T1000 (cell line): ENCODE measurements at regions not wholly inside any gene's neighbourhood (a gene's known extent, or its start where the extent isn't known, plus 50 kb on each side); places are given as distances from the start of the nearest gene placed in this dataset.

ENCODE experiments used
- DNase-seq: peaks from one replicate; lab custom pipeline; 2025; ENCODE audit warnings: mixed read lengths; lab: John Stamatoyannopoulos, UW

DNA sequence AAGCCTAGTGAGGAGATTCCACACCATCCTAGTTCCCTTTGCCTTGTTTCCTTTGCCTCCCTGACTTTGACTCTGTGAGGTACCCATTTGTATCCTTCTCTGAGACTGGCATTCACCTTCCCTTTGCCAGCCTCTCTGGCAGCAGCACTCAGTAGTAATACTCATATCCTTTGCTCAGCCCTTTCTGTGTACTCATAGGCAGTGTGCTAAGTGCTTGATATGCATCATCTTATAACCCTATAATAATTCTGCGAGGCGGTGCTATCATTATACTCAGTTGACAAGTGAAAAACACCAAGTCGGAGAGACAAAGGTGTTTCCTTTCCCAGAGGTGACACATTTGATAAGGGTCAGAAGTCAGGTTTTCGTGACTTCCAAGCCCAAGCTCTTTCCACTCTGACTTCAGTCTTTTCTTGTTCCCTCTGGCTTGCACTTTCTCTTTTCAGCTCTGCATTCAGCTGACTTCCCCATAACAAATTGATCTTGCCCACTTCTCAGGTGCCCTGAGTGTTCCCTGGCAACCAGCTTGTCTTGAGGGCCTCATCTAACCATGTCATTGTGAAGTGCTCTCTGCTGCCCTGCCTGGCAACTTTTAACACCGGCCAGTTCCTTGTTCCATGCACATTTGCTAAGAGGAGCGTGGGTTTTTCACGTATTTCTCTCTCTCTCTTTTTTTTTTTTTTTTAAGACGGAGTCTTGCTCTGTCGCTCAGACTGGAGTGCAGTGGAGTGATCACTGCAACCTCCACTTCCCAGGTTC is 94.5 kb upstream of the UPP2 start:
- no peak for DNase-seq

DNA sequence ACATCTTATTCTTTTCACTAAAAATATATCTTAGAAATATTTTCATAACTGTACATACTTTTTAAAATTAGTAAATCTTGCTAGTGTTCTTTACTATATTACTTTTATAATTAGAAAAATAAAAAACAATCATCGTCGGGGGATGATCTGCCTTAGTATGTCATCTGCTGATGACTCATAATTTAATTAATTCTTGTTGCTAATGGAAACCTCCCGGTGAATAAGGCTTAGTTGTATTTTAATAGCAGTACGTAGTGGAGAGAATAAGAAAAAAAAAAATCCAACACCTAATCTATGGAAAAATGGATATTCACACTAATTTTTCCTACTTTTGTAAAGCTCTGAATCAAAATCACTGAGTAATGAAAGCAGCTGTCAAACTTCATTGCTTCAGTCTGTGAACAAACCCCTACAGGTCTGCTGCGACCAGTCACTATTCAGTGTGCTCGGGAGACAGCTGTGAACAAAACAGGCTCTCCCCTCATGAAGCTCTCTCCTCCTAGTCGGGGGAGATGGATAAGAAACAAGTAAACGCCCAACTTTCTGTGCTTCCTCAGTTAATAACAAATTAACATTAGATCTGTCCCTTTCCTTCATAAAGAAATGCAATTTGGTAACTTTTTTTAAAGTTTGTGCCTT is 97.4 kb upstream of the UPP2 start:
- no peak for DNase-seq

DNA sequence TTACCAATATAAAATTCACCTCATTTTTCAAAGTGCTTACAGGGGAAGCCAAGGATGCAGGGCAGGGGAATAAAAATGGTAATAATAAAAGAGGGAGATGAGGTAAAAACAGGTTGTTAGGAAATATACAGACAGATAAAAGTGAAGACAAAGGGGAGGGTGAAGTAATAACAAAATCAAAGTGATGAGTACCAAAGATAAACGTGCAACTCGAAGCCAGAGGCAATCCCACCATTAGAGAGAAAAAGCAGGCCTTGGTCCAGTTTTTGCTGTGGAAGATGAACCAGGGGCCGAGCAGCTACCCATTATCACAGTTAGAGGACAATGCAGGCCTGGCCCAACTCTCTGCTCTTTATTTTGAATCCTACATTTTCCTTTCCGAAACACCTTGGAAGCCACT is 99.6 kb upstream of the UPP2 start:
- no peak for DNase-seq

DNA sequence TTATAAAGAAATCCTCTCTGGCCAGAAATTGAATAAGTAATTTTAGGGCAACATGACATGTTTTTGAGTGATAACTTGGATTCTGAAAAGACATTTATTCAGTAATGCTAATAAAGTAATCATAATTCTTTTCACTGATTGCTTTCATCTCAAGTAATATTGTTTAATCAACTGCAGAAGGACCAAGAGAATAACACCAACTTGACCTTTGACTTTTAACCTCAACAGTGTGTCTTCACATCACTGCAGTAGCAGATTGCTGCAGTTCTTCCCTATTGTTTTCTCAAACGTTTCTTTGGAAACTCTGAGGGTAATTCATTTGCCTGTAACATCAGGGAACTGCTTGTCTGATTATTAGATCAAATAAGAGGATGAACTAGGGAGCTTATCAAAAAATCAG is 104.9 kb upstream of the UPP2 start:
- DNase-seq = no peak

DNA sequence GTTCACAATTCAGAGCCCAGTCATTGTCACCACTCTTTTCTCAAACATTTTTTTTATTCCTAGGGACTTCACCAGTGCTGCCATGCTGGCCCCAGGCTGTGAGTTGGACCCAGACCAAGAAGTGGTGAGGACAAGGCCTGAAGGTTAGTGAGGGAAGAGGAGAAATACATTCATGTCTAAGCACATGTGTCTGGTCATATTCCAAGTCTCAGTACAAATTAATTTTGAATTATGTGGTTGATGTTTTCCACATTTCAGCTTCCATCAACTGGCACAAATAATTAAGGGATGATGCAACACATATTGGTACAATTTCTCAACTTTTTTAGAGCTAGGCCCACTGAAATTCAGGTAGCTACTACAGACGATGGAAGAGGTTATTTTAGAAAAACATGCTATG is 106.6 kb upstream of the UPP2 start:
- DNase-seq = no peak

DNA sequence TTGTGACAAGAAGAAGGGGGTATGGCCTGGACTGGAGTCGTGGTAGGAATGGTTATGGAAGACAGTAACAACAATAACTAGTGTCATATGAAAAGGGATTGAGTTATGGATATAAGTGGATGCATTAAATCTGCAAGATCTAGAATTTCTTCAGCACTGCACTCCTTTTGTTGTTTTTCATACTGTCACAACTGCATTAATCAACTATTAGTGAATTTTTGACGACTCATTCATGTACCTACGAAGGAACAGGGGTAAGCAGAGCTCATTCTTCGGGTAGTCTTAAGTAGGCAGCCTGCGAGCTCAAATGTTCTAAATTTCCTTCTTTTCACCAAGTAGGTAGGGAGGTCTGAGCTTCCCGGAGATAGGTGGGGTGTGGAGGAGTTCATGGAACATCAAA is 109.7 kb upstream of the UPP2 start:
- DNase-seq = no peak

DNA sequence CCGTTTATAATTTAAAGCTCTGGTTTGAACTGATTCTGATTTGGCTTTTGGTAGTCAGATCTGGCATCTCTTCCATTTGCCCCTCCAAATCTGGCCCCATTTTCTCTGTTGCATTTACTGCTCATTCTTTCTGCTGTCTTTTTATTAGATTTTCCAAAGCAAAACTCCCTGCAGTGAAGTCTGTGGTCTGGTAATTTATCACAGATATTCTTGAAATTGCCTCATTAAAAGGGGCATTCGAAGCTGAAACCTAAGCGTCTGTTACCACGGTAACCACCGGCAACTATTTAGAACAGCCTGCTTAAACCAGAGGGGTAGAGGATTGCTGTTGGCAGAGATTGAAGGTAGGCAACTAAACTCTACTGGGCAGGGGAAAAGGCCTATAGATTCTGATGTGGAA is 111.5 kb upstream of the UPP2 start:
- DNase-seq = no peak

DNA sequence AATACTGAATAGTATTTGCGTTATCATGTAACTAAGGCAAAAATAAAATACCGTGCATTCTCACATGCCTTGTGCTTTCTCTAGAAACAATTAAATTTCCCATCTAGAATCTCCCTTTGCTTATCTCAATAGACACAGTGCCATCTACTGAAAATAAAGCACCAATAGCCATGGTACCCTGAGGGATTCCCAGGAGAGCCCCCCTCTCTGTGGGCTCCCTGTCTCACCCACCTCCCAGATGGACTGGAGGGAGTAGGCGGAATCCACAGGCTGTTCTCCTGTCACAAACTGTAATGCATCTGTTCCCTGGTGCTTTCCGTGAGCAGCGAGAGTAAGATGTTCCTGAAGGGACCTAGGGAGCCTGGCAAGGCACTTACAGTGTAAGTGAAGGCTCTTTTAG is 112.4 kb upstream of the UPP2 start:
- DNase-seq = no peak

DNA sequence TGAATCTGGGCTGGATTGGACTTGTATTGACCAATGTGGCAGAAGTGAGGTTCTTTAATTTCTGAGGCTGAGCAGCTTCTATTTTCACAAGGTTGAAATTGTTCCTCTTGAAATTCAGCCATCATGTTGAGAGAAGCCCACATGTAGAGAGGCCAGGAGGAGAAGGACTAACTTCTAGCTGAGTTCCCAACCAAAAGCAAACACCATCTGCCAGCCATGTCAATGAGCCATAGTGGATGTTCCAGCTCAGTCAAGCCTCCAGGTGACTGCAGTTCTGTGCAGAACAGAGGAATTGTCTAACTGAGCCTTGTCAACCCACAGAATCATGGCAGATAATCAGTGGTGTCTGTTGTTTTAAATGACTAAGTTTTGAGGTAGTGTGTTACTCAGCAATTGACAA is 110.6 kb upstream of the ACVR1 start:
- DNase-seq = no peak

DNA sequence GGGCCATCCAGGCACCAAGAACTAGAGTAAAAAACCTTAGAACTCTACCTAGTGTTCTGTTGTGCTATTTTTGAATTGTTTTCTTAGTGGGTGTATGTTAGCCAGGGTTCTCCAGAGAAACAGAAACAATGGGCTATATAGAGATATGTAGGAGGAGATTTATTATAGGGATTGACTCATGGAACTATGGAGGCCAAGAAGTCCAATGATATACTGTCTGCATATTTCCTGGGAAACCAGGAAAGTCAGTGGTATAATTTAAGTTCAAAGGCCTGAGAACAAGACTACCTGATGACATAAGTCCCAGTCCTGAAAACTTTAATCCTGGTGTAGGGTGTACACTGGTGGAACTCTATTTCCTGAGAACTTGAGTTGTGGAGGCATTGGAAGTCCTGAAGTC is 108.7 kb upstream of the ACVR1 start:
- no peak for DNase-seq

DNA sequence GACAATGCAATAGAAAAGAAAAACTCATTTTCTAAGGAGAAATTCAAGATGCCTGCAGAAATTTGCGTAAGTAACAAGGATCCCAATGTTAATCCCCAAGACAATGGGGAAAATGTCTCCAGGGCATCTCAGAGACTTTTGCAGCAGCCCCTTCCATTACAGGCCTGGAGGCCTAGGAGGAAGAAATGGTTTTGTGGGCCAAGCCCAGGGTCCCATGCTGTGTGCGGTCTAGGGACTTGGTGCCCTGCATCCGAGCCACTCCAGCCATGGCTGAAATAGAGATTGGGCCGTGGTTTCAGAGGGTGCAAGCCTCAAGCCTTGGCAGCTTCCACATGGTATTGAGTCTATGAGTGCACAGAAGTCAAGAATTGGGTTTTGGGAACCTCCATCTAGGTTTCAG is 103.9 kb upstream of the ACVR1 start:
- no peak for DNase-seq

DNA sequence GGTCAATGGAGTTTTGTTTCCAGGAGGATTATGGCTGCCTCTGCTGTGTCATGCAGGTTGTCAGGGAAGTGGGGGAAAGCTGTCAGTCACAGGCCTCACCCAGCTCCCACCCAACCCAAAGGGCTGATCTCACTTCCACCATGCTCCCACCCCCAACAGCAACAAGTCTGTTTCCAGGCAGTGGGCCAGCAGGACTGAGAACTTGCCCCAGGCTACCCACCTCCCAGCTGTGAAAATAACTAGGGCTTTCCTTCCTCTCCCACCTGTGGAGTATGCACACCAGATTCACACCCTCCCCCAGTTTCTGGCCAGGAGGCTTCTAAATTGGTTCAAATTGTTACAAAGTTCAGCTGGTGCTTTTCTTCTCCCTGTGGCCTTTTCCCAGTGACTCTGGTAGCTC is 95.6 kb upstream of the ACVR1 start:
- DNase-seq = no peak

DNA sequence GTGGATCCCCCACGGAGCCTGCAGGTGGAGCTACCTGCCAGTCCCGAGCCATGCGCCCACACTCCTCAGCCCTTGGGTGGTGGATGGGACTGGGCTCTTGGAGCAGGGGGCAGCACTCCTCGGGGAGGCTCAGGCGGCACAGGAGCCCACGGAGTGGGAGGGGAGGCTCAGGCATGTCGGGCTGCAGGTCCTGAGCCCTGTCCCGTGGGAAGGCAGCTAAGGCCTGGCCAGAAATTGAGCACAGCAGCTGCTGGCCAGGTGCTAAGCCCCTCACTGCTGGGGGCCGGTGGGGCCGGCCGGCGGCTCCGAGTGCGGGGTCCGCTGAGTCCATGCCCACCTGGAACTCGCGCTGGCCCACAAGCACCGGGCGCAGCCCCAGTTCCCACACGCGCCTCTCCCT is 91.7 kb upstream of the ACVR1 start:
- DNase-seq = no peak

DNA sequence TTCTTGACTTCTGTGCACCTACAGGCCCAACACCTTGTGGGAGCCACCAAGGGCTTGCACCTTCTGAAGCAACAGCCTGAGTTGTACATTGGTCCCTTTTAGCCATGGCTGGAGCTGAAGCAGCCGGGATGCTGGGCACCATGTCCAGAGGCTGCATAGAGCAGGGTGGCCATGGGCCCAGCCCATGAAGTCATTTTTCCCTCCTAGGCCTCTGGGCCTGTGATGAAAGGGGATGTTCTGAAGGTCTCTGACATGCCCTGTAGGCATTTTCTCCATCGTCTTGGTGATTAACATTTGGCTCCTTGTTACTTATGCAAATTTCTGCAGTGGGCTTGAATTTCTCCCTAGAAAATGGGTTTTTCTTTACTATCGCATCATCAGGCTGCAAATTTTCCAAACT is 83.1 kb upstream of the ACVR1 start:
- DNase-seq = no peak

DNA sequence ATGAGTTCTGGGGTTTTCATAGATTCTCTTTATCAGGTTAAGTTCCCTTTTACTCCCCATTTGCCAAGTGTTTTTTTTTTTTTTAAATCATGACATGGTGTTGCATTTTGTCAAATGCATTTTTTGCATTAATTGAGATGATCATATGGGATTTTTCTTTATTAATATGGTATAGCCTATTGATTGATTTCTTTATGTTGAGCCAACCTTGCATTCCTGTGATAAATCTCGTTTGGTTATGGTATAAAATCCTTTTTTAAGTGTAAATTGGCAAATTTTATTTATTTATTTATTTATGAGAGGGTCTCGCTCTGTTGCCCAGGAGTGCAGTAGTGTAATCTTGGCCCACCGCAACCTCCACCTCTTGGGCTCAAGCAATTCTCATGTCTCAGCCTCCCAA is 81.5 kb upstream of the ACVR1 start:
- no peak for DNase-seq

DNA sequence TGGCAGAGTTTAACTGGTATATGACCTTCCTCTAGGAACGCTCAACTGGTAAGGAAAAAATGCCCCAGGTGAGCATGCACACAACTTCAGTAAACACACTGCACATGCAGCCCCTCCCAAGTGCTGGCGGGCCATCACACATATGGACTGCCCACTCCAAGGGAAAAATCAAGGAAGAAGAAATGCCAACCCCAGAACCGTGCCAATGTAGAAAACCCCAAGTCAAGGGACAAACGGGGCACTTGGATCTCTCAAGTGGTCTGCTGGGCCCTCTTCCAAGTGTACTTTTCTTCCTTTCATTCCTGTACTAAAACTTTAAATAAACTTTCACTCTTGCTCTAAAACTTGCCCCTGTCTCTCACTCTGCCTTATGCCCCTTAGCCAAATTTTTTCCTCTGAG is 76.4 kb upstream of the ACVR1 start:
- DNase-seq = no peak

DNA sequence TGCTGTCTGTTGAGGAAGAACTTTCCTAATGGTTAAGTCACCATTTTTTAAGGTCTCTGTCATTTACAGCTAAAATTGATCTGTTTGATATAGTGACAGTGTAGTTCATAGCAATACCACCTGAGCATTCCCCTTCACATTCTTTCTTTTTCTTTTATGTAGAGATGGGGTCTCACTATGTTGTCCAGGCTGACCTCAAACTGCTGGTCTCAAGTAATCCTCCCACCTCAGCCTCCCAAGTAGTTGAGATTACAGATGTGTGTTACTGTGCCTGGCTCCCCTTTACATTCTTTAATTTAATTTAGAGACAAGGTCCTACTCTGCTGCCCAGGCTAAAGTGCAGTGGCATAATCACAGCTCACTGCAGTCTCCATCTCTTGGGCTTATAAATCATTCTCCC is 72.7 kb upstream of the ACVR1 start:
- DNase-seq = no peak

DNA sequence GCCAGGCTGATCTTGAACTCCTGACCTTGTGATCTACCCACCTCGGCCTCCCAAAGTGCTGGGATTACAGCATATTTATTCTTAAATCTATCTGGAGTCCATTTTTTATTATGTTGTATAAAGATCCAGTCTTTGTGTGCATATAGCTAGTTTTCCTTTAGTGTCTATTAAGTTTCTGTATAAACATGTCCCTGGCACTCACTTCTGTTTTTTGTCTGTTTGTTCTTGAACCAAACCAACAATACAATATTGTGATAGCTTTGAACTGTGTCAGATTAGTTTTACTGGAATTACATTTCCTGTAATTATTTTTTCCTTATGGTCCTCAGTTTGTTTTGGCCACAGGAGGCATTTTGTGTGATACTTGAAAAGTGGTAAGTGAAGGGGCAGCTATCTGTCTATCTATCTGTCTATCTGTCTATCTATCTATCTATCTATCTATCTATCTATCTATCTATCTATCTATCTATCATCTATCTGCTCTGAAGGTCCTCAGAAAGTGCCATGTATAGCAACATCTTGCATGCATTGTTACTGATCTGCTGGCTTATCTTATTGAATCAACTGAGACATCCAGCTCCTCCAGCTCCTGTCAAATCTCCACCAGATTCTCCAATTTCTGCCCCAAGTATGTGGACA is 70.9 kb upstream of the ACVR1 start:
- DNase-seq = no peak

DNA sequence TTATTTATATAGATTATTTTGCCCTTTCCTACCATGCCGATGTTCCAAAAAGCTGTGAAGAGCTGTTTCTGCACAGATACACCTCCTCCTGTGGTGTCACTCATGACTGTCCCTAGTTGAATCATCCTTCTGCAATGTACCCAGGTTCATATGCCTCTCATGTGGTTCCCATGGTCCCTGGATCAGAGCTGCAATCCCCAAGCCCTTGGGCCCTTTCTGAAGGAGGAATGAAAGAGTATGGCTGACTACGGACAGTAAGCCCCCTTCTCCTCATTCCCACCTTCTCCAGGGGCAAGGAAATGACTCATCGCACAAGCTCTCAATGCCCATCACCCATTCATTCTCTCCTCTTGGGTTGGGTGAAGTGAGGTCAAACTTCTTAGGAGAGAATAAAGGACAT is 63.9 kb upstream of the ACVR1 start:
- DNase-seq = no peak

DNA sequence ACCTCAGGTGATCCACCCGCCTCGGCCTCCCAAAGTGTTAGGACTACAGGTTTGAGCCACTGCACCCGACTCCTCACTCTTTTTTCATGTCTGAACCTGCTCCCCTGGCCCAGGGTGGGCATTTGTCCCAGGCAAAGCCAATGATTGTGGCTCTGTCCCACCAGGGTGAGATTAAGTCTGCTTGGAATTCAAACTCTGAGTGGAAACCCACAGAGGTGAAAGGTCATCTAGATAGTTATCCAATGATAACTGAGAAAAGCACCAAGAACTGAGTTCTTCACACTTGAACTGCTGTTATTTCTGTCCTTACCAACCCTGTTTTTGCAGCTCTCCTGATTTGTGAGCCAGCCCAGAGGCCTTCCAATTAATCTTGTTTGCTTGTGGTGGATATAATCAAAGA is 62.4 kb upstream of the ACVR1 start:
- no peak for DNase-seq

DNA sequence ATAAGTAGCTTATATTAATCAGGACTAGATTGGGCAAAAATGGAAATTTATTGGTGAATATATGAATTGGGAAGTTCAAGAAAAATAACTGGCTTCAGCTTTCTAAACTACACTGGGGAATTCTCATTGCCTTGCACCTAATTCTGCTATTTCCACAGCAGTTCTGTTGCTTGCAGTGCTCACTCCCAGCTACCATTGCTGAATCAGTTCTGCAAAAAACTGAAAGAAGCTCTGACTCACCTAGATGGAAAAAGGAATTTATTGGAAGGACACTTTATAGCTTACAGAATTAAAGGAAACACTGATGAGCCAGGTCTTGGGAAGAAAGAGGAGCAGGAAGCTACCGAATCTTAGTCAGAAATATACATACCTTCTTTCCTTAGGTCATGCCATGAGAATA is 60.3 kb upstream of the ACVR1 start:
- no peak for DNase-seq

DNA sequence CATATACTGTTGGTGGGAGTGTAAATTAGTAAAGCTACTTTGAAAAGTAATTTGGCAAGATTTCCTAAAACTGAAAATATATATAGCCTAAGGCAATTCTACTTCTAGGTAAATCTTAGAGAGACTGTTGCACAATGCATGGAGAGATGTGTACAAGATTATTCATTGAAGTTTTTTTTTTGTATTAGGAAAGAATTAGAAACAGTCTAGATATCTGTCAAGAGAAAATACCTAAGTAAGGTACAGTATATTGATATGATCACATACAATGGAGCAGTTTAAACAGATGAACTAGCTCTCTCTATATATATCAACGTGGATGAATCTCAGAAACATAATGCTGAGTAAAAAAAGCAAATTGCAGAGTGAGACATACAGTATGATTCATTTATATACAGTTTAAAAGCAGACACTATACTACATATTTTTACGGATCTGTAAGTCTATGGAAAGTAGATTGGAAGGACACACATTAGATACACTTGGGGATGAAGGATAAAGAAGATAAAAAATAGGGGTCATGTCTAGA is 59.3 kb upstream of the ACVR1 start:
- no peak for DNase-seq

DNA sequence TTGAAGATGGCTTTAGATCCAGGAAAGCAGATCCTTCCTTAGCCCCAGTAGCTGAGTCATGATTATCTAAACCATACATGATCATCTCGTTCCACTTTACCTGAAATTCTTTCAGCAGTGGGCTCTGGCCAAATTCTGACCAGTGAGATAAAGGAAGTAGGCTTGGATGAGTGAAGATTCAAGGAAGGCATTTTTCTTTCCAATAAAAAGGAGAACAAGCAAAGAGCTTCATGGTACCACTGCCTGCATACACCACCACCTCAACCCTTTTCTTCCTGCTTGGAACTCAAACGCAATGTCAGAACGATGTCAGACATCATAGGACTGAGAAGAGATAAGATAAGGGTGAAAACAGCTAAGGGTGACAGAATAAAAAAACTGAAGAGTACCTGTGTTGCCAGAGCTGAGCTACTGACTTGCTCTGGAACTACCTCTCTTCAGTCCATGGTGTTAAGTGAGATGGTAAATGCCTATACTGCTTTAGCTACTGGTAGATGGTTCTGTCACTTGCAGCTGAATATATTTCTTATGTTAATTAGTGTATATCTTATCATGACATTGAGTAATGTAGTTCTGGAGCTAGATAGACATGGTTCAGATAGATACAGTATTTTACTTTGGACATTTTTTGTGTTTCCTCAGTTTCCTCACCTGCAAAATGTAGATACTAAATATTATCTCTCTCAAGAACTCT is 58.7 kb upstream of the ACVR1 start:
- no peak for DNase-seq
